Adrenal gland (tissue), 9 donors: ENCODE measurements at regions not wholly inside any gene's neighbourhood (a gene's known extent, or its start where the extent isn't known, plus 50 kb on each side); places are given as distances from the start of the nearest gene placed in this dataset.

Source experiments
- DNase-seq, 7 donors: peaks; one replicate each; pipeline ENCODE4 v3.0.0-alpha.2; 2019 to 2020
- H3K27ac ChIP-seq, 5 donors: fragments of 200-600 bp; sonication (generic) in 4 of 5; 1 replicate in 3 of 5; 2 replicates in 2 of 5; pipeline versions ENCODE4 v1.5.1 to v1.8.0; 2016 to 2020; ENCODE audit warnings: mild to moderate bottlenecking in 1 of 5
- H3K27me3 ChIP-seq: fragments of 200-600 bp; 2 replicates; pipeline ENCODE4 v1.8.0; 2021
- H3K36me3 ChIP-seq, 2 donors: fragments of 200-600 bp; replicated peaks in 1 of 2; 1 replicate in 1 of 2; 2 replicates in 1 of 2; pipeline versions ENCODE4 v1.5.1 to v1.8.0; 2018 to 2022
- H3K4me1 ChIP-seq, 2 donors: fragments of 200-600 bp; replicated peaks in 1 of 2; 1 replicate in 1 of 2; 2 replicates in 1 of 2; pipeline versions ENCODE4 v1.5.1 to v1.8.0; 2018 to 2021
- H3K4me3 ChIP-seq, 4 donors: fragments of 200-600 bp; sonication (generic) in 3 of 4; one replicate each; pipeline ENCODE4 v1.5.1; 2016 to 2018
- H3K9me3 ChIP-seq, 3 donors: fragments of 200-600 bp; sonication (generic) in 1 of 3; replicated peaks in 1 of 3; 1 replicate in 2 of 3; 2 replicates in 1 of 3; pipeline versions ENCODE4 v1.5.1 to v1.8.0; 2016 to 2021
- POLR2A ChIP-seq, 2 donors: fragments of 450-650 bp; IDR thresholded peaks; one replicate each; pipeline ENCODE4 v1.6.1; 2017; ENCODE audit warnings: antibody characterized with exemption in 2 of 2, mild to moderate bottlenecking in 2 of 2, moderate library complexity in 1 of 2
- WGBS, 4 donors: extraction: QIAGEN DNeasy Blood & Tissue Kit in 2 of 4; methylation state at CpG; one replicate each; pipeline versions ENCODE4 v1.1.5 to v1.1.7; 2013 to 2017; 5-methylcytosine and 5-hydroxymethylcytosine counted together
- intact Hi-C, 2 donors: fragments of 100-400 bp; cut with DNase I; formaldehyde crosslinking; loops; one replicate each; pipeline versions ENCODE4 v1.14.1 to v1.15.0; 2022 to 2023
- TF ChIP-seq, protein P1 (sequence below), 6 experiments: fragments of 450-650 bp in 4 of 6; fragments of 200-600 bp in 2 of 6; sonication (generic) in 1 of 6; IDR thresholded peaks; 1 replicate in 5 of 6; 2 replicates in 1 of 6; pipeline versions ENCODE4 v1.5.1 to v1.8.0; 2016 to 2021; ENCODE audit warnings: antibody characterized with exemption in 6 of 6, mild to moderate bottlenecking in 2 of 6, moderate library complexity in 1 of 6
- donor health status: healthy with polysubstance abuse.
- donor health status: Bipolar disorder and iron deficiency.
- donor health status: DM: yes; HTN: yes; CAD: no.
- donor health status: DM: no; HTN: no; CAD: no.
- donor health status: DM: no; HTN: no; CAD: no.

- 67 to 82% (median 80%) methylated on average over 2 of the region's 2 CpGs for WGBS, 4 donors
- no peaks in the 10 kb centered on the region for H3K27me3 ChIP-seq
Observed at GRCh38 chr16:82366462-82366861, 196.4 kb upstream of the MPHOSPH6 start.

GRCh38 chr16:82364690-82365089 is 194.7 kb upstream of the MPHOSPH6 start:
- H3K36me3 ChIP-seq: no peaks in the 10 kb centered on the region
- H3K4me3 ChIP-seq: no peak overlapping the region
- H3K4me1 ChIP-seq: no peaks in the 10 kb centered on the region
- TF ChIP-seq, protein P1, sequence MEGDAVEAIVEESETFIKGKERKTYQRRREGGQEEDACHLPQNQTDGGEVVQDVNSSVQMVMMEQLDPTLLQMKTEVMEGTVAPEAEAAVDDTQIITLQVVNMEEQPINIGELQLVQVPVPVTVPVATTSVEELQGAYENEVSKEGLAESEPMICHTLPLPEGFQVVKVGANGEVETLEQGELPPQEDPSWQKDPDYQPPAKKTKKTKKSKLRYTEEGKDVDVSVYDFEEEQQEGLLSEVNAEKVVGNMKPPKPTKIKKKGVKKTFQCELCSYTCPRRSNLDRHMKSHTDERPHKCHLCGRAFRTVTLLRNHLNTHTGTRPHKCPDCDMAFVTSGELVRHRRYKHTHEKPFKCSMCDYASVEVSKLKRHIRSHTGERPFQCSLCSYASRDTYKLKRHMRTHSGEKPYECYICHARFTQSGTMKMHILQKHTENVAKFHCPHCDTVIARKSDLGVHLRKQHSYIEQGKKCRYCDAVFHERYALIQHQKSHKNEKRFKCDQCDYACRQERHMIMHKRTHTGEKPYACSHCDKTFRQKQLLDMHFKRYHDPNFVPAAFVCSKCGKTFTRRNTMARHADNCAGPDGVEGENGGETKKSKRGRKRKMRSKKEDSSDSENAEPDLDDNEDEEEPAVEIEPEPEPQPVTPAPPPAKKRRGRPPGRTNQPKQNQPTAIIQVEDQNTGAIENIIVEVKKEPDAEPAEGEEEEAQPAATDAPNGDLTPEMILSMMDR (IDR thresholded peaks at IDR 0.05): no peak
- no peak for TF ChIP-seq POLR2A (IDR thresholded peaks at IDR 0.05)
- H3K9me3 ChIP-seq: no peaks in the 10 kb centered on the region
- H3K27me3 ChIP-seq: no peaks in the 10 kb centered on the region
- intact Hi-C loops: no loop called here
- no peak overlapping the region for H3K27ac ChIP-seq
- DNase-seq: no peak
- WGBS, 4 donors: 24 to 52% (median 45%) methylated on average over 2 of the region's 2 CpGs

More at GRCh38 chr16:82366462-82366861, 196.4 kb upstream of the MPHOSPH6 start:
- no peaks in the 10 kb centered on the region for H3K9me3 ChIP-seq
- intact Hi-C loops: no loop called here
- no peak for DNase-seq
- H3K36me3 ChIP-seq: no peaks in the 10 kb centered on the region
- no peaks in the 10 kb centered on the region for H3K4me1 ChIP-seq
- H3K27ac ChIP-seq: no peak overlapping the region
- H3K4me3 ChIP-seq: no peak overlapping the region
- TF ChIP-seq POLR2A (IDR thresholded peaks at IDR 0.05): no peak

DNA sequence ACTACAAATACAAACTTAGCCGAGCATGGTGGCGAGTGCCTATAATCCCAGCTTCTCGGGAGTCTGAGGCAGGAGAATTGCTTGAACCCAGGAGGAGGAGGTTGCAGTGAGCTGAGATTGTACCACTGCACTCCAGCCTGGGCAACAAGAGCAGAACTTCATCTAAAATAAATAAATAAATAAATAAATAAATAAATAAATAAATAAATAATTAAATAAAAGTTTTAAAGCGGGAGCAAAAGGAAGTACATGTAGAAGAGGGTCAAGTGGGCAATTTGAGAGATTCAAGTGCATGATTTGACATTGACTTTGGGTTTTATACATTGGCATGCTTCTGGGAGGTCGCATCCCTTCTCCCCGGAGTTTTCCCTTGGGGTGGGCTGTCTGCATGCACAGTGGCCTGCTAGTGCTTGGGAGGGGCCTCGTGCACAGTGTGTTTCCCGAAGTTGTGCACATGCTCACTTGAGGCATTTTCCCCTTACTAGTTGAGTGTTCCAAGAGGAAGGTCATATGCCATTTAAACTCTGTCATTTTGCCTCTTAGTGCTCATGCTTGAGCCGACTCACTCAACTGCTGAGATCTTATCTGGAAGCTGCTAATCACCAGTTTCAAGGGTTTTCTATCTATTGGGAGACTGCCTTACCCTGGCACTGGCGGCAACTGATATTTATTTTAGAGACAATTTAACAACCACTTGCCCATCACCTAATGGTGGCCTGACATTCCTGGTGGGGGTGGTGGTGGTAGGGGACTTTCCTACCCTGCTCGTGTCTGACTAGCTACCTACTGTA is 193.2 kb upstream of the MPHOSPH6 start:
- no peak for DNase-seq
- 74 to 86% (median 79%) methylated on average over 11 of the region's 11 CpGs for WGBS, 4 donors
- H3K36me3 ChIP-seq: no peaks in the 10 kb centered on the region
- H3K4me3 ChIP-seq: no peak overlapping the region
- H3K27me3 ChIP-seq: no peaks in the 10 kb centered on the region
- H3K9me3 ChIP-seq: no peaks in the 10 kb centered on the region
- TF ChIP-seq, protein P1 (IDR thresholded peaks at IDR 0.05): no peak
- no peak for TF ChIP-seq POLR2A (IDR thresholded peaks at IDR 0.05)
- intact Hi-C loops: no loop called here
- no peak overlapping the region for H3K27ac ChIP-seq
- H3K4me1 ChIP-seq: no peaks in the 10 kb centered on the region

- H3K36me3 ChIP-seq: no peaks in the 10 kb centered on the region
- no peak for DNase-seq
- no peaks in the 10 kb centered on the region for H3K4me1 ChIP-seq
- intact Hi-C loops: no loop called here
- no peaks in the 10 kb centered on the region for H3K9me3 ChIP-seq
- WGBS, 4 donors: 79 to 87% (median 83%) methylated on average over 4 of the region's 4 CpGs
- no peaks in the 10 kb centered on the region for H3K27me3 ChIP-seq
- no peak overlapping the region for H3K27ac ChIP-seq
- H3K4me3 ChIP-seq: no peak overlapping the region
- no peak for TF ChIP-seq POLR2A (IDR thresholded peaks at IDR 0.05)
- TF ChIP-seq, protein P1 (IDR thresholded peaks at IDR 0.05): no peak
Observed at GRCh38 chr16:82361885-82362284, 191.9 kb upstream of the MPHOSPH6 start.
